GM12873 (cell line): ENCODE measurements at regions not wholly inside any gene's neighbourhood (a gene's known extent, or its start where the extent isn't known, plus 50 kb on each side); places are given as distances from the start of the nearest gene placed in this dataset.

Experiments
- TF ChIP-seq, protein P1 (sequence below): IDR thresholded peaks from 2 replicates; pipeline ENCODE4 v1.5.1; 2012; ENCODE audit warnings: low read depth, mild to moderate bottlenecking, moderate library complexity, low read length, control low read depth; ENCODE audit not compliant: insufficient read depth; ENCODE audit errors: missing control alignments

DNA sequence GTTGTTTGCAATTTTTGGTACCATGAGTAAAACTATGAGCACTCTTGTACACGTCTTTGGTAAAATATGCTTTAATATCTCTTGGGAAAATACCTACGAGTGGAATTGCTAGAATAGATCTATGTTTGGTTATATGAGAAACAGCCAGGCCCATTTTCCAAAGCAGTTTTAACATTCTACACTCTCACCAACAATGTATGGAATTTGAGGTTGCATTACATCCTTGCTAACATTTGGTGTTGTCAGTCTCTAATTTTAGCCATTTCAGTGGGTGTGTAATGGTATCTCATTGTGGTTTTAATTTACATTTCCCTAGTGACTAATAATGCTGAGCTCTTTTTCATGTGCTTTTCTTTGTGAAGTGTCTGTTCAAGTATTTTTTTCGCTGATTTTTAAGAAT lies 118.9 kb upstream of the TCF4 start:
- TF ChIP-seq, protein P1, sequence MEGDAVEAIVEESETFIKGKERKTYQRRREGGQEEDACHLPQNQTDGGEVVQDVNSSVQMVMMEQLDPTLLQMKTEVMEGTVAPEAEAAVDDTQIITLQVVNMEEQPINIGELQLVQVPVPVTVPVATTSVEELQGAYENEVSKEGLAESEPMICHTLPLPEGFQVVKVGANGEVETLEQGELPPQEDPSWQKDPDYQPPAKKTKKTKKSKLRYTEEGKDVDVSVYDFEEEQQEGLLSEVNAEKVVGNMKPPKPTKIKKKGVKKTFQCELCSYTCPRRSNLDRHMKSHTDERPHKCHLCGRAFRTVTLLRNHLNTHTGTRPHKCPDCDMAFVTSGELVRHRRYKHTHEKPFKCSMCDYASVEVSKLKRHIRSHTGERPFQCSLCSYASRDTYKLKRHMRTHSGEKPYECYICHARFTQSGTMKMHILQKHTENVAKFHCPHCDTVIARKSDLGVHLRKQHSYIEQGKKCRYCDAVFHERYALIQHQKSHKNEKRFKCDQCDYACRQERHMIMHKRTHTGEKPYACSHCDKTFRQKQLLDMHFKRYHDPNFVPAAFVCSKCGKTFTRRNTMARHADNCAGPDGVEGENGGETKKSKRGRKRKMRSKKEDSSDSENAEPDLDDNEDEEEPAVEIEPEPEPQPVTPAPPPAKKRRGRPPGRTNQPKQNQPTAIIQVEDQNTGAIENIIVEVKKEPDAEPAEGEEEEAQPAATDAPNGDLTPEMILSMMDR = no peak

DNA sequence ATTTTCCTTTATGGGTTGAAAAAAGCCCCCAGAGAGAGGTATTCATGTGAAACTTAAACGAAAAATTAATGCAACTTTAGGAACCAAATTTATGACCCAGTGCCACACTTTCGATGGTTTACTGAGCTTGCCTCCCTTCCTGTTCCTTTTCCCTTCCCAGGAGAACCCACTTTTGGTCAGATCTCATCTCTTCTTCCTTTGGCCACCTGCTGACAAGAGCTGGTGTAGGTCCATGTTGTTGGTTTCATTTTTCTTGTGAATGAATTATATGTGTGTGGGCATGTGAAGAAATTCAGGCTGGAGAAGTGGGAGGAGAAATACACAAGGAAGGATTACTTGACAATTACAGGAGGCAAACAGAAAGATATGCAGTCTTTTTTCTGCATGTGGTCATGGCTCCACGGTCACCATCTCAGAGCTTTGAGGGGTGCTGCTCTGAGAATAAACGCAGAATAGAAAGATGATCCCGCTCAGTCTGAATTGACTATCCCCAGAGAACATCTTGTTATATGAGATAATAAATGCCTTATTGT lies 111.3 kb upstream of the TCF4 start:
- TF ChIP-seq, protein P1 = no peak

DNA sequence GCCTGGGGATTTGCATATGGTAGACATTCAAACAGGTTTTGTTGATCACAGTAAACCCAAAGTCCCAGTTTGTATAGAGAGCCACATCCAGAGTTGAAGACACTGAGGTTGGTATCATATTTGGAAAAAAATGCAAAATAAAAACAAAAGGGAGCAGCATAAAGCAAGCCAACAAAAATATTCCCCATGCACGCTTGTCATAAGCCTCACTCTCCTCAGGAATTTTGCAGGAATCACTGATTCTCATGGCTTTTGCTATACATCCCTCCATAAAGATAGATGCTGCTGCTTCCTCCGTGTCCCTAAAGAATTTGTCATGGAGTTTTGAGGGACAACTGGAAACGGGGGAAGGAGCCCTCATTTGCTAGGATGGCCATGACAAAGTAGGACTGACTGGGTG lies 108.8 kb upstream of the TCF4 start:
- TF ChIP-seq, protein P1 = no peak

DNA sequence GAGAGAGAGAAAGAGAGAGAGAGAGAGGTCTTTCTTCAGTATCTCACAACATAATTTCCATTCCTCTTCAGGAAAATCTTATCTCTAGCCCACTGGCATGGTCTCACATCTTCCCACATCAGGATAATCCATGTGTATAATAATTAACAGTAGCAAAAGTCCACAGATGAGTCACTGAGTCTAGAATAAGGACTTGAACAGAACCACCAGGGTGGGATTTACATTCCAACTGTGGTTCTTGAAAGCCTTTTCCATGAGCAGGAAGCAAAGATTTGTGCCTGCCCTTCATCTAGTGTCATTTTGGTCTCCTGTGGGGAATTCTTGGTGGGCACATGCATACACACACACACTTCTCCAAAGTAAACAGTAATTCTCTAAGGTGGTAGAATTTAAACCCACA lies 107.1 kb upstream of the TCF4 start:
- TF ChIP-seq, protein P1 = no peak

DNA sequence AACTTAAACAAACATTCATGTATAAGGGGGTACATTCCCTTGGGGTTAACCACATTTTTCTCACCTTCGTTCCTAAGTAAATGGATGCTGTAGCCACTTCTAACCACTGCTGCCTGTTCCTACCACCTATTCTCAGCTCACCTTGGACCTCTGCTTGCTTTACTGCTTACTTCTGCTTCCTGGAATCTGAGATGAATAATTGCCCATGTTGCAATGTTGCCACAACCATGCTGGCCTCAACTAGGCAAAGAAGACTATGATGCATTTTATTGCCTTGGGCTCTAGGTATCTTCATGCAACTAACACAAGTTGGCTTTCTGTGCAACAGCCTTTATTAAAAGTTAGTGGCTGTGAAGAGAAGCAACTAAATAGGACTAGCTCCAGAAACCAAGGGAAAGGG lies 106.3 kb upstream of the TCF4 start:
- TF ChIP-seq, protein P1 = no peak

DNA sequence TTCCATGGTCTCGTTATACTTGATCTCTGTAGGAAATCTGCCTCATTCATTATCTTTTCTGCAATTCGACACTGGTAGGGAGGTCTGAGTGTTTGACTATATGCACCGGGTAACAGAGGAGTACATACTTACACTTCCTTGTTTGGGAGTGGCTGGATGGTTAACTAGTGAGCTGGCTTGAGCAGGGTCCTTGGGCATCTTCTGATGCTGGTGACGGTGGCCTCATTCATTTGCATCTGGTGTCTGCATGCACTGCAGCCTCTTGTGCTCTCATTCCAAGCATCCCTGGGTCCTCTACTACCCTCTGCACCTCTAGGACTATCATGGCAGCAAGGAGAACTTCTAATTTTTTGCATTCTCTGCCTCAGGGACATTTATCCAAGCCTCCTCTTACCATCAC lies 100.0 kb upstream of the TCF4 start:
- TF ChIP-seq, protein P1 = no peak

DNA sequence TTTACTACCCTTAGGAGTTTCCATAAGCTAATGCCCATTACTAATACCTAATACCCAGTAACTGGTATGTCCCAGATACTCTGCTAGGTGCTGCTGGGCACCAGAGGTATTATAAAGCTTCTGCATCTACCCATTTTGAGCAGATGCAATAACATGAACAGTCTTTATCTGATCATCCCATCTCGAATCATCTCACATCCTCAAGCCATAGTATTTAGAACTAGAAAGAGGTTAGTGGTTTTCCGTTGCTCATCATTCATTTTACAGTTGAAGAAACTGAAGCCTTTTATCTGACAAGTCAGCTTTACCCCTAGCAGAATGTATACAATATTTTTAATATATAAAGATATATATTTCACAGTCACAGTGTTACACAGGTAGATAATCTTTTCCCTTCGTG lies 99.1 kb upstream of the TCF4 start:
- TF ChIP-seq, protein P1 = no peak
